ENCODE measurements at regions not wholly inside any gene's neighbourhood (a gene's known extent, or its start where the extent isn't known, plus 50 kb on each side); places are given as distances from the start of the nearest gene placed in this dataset.

GRCh38 chr10:128599030-128599429, 472.8 kb upstream of the MKI67 start:
- FAIRE-seq (no peak), DNase-seq (ENCODE audit: insufficient read length, low spot score) (no peak)
- TF ChIP-seq POLR2A (IDR thresholded peaks at IDR 0.05; ENCODE audit: low read depth, low read length), result no peak

GRCh38 chr10:128599538-128599937, 473.3 kb upstream of the MKI67 start:
- no peak for DNase-seq (ENCODE audit: insufficient read length, low spot score)
- no peak for FAIRE-seq
- TF ChIP-seq POLR2A (IDR thresholded peaks at IDR 0.05; ENCODE audit: low read depth, low read length), result no peak

DNA sequence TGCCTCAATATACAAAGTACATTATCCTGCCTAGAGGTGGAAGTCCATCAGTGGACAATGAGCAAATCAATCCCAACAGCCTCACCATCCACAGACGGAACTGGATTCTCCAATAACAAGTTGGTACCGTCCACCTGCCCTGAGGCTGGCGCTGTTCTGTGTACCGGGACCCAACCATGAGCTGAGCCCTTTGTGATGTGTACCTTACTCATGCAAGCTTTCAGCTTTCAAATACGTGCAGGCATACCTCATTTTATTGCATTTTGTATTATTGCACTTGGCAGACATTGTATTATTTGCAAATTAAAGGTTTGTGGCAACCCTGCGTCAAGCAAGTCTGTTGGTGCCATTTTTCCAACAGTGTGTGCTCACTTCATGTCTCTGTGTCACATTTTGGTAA, 476.0 kb upstream of the MKI67 start:
- FAIRE-seq (no peak), DNase-seq (ENCODE audit: insufficient read length, low spot score) (no peak)
- no peak for TF ChIP-seq POLR2A (IDR thresholded peaks at IDR 0.05; ENCODE audit: low read depth, low read length)

DNA sequence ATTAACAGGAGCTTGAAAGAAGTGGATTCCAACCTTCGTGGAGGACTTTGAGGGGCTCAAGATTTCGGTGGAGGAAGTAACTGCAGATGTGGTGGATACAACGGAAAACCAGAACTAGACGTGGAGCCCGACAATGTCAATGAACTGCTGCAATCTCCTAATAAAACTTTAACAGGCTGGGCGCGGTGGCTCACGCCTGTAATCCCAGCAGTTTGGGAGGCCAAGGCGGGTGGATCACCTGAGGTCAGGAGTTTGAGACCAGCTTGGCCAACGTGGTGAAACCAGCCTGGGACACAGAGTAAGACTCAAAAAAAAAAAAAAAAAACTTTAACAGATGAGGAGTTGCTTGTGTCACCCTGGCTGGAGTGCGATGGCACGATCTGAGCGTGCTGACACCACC, 477.8 kb upstream of the MKI67 start:
- DNase-seq (ENCODE audit: insufficient read length, low spot score) (no peak), FAIRE-seq (no peak)
- no peak for TF ChIP-seq POLR2A (IDR thresholded peaks at IDR 0.05; ENCODE audit: low read depth, low read length)

DNA sequence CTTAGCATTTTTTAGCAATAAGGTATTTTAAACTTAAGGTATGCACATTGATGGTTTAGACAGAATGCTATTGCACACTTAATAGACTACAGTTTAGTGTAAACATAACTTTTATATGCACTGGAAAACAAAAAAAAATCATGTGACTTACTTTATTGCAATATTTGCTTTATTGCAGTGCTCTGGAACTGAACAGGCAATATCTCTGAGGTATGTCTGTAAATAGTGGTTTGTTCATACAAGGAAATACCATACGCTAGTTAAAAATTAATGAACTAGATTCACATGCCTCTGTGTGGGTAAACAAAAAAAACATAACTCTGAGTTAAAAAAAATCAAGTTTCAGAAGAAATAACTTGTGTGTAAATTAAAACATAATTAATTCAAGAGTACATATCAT, 479.0 kb upstream of the MKI67 start:
- no peak for TF ChIP-seq POLR2A (IDR thresholded peaks at IDR 0.05; ENCODE audit: low read depth, low read length)
- FAIRE-seq (no peak), DNase-seq (ENCODE audit: insufficient read length, low spot score) (no peak)

DNA sequence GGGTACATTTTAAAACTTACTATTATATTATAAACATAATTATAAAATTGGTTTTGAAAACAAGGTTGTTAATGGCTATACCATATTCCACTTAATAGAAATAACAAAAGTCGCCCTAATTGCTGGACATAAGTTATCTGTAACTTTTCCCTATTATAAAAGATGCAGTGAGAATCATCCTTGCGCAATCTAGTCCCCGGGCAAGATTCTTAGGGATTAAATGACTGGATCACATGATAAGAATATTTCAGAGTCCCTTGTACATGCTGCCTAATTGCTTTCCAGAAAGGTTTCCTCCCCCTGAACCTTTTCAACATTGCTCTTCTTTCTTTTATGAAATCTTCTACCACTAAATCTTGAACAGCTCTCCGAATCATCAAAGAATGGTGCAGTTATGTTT, 479.8 kb upstream of the MKI67 start:
- no peak for TF ChIP-seq POLR2A (IDR thresholded peaks at IDR 0.05; ENCODE audit: low read depth, low read length)
- DNase-seq (ENCODE audit: insufficient read length, low spot score) (no peak), FAIRE-seq (no peak)

DNA sequence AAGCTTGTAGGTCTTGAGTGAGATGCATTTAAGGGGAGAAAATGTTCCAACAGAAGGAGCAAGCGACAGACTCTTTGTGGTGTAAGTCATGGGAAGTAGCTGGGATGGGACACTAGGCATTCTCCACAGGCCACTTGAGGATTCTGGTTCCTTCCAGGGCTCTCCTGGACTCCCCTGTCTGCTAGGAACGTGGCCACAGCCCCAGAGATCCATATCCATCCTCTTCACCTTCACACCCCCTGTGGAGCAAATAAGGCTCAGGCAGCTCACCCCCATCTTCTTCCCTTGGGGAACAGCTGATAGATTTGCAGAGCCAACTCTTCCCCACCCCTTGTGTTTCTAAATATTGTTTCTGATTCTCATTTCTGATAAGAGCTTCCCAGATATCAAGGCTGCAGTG, 482.6 kb upstream of the MKI67 start:
- no peak for TF ChIP-seq POLR2A (IDR thresholded peaks at IDR 0.05; ENCODE audit: low read depth, low read length)
- DNase-seq (ENCODE audit: insufficient read length, low spot score) (no peak), FAIRE-seq (no peak)

- FAIRE-seq, result no peak
- no peak for TF ChIP-seq POLR2A (IDR thresholded peaks at IDR 0.05; ENCODE audit: low read depth, low read length)
- DNase-seq (ENCODE audit: insufficient read length, low spot score), result no peak
These were observed 483.2 kb upstream of the MKI67 start for GRCh38 chr10:128609460-128609859.

DNA sequence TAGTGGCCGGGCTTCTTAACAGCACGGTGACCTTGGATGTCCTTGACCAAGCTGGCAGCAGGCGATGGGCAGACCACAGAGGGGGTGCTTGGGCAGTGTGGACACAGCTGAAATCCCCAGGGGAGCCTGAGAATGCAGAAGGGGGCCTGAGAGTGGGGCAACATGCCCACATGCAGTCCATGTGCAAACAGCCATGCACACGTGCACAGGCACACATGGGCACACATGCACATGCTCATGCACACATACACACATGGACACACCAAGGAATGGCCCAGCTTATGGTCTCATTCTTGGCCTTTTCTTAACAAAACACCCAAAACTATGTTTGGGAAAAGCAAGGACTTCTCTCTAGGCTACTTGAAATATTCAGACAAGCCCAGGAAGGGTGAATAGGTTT, 483.9 kb upstream of the MKI67 start:
- no peak for FAIRE-seq
- TF ChIP-seq POLR2A (IDR thresholded peaks at IDR 0.05; ENCODE audit: low read depth, low read length), result no peak
- no peak for DNase-seq (ENCODE audit: insufficient read length, low spot score)

DNA sequence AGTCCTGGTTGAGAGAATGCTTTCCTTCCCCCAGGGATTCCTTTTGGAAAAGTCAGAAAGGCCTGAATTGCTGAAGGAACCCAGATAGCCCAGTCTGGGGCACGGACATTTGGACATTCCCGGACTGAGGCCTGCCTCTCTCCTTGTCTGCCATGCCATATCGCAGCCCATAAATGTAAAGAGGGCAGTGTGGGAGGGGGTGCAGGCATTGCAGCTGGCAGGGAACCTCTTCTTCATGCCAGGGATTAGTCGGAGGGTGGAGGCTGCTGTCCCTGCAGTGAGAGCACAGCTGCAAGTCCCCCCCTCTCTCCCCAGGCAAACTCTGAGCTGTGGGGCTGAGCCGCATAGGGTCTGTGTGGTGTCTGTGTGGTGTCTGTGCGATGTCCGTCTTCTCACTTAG, 486.0 kb upstream of the MKI67 start:
- FAIRE-seq (no peak), DNase-seq (ENCODE audit: insufficient read length, low spot score) (no peak)
- TF ChIP-seq POLR2A (IDR thresholded peaks at IDR 0.05; ENCODE audit: low read depth, low read length), result no peak

DNA sequence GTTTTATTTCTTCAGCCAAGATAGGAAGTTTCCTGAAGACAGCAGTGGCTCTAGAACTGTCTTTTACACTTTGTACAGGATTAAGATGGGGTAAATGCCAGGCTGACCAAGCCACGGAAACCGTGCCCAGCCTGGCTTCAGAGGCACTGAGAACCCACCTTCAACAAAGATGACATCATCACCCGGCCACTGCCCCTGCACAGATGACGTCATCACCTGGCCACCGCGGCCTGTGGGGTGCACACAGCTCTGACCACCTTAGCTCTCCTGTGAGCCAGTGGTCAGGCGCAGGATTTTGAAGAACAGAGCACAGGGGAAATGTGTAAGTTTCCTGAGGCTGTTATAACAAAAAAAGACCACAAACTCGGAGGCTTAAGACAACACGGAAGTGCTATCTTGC, 486.4 kb upstream of the MKI67 start:
- FAIRE-seq, result no peak
- TF ChIP-seq POLR2A (IDR thresholded peaks at IDR 0.05; ENCODE audit: low read depth, low read length), result no peak
- DNase-seq (ENCODE audit: insufficient read length, low spot score), result no peak

- no peak for TF ChIP-seq POLR2A (IDR thresholded peaks at IDR 0.05; ENCODE audit: low read depth, low read length)
- FAIRE-seq, result no peak
- DNase-seq (ENCODE audit: insufficient read length, low spot score), result no peak
These were observed 487.9 kb upstream of the MKI67 start for GRCh38 chr10:128614016-128614605.

- no peak for FAIRE-seq
- no peak for DNase-seq (ENCODE audit: insufficient read length, low spot score)
- TF ChIP-seq POLR2A (IDR thresholded peaks at IDR 0.05; ENCODE audit: low read depth, low read length), result no peak
These were observed 488.8 kb upstream of the MKI67 start for GRCh38 chr10:128614802-128615553.

- TF ChIP-seq POLR2A (IDR thresholded peaks at IDR 0.05; ENCODE audit: low read depth, low read length), result no peak
- DNase-seq (ENCODE audit: insufficient read length, low spot score), result no peak
- FAIRE-seq, result no peak
These were observed 491.3 kb upstream of the MKI67 start for GRCh38 chr10:128617532-128617931.

- TF ChIP-seq POLR2A (IDR thresholded peaks at IDR 0.05; ENCODE audit: low read depth, low read length), result no peak
- no peak for DNase-seq (ENCODE audit: insufficient read length, low spot score)
- no peak for FAIRE-seq
These were observed 496.5 kb upstream of the MKI67 start for GRCh38 chr10:128622706-128623105.

Data from H54 (cell line).